Activated T-helper 17 cell treated with anti-CD3 and anti-CD28 coated beads, Interleukin-2, amount 50 U/mL, for 72 hours (primary cell): ENCODE measurements at regions not wholly inside any gene's neighbourhood (a gene's known extent, or its start where the extent isn't known, plus 50 kb on each side); places are given as distances from the start of the nearest gene placed in this dataset.

Experiments used
- ATAC-seq: fragments of 150-1000 bp; cut with Tn5 transposase; replicated peaks from 2 replicates; pipeline ENCODE4 v1.10.0; 2021; ENCODE audit warnings: mild to moderate bottlenecking, moderate library complexity
- H3K27ac Mint-ChIP-seq: one replicate; pipeline ENCODE4 v1.8.0; 2022; ENCODE audit warnings: mixed read lengths
- H3K27me3 Mint-ChIP-seq: one replicate; pipeline ENCODE4 v1.8.0; 2022; ENCODE audit warnings: mixed read lengths
- H3K36me3 Mint-ChIP-seq: one replicate; pipeline ENCODE4 v1.8.0; 2022; ENCODE audit warnings: low read depth, mild to moderate bottlenecking, mixed read lengths
- H3K4me1 Mint-ChIP-seq: one replicate; pipeline ENCODE4 v1.8.0; 2022; ENCODE audit warnings: mixed read lengths
- H3K4me3 Mint-ChIP-seq: one replicate; pipeline ENCODE4 v1.8.0; 2022; ENCODE audit warnings: mild to moderate bottlenecking, mixed read lengths
- H3K9me3 Mint-ChIP-seq: one replicate; pipeline ENCODE4 v1.8.0; 2022; ENCODE audit warnings: mixed read lengths

DNA sequence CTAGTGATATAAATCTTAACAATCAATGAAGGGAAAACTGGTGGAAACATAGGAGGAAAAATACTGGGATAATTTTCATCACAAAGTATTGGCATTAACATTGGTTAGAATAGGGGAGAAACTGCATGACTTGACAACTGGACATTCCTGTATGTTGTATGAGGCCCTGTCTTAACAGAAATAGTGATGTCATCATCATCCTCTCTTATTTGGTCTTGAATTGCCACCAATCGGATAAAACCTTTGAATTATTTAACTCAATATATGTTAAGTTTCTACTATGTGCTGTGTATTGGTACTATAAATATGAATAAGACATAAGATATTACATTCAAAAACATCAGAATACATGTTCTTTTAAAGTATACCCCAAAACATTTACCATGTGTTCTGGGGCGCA, 130.1 kb upstream of the CCDC54 start:
- ATAC-seq, result no peak
- H3K4me1 Mint-ChIP-seq, result no peaks in the 10 kb centered on the region
- no peak overlapping the region for H3K4me3 Mint-ChIP-seq
- H3K9me3 Mint-ChIP-seq, result no peaks in the 10 kb centered on the region
- no peak overlapping the region for H3K27ac Mint-ChIP-seq
- no peaks in the 10 kb centered on the region for H3K27me3 Mint-ChIP-seq
- no peaks in the 10 kb centered on the region for H3K36me3 Mint-ChIP-seq

DNA sequence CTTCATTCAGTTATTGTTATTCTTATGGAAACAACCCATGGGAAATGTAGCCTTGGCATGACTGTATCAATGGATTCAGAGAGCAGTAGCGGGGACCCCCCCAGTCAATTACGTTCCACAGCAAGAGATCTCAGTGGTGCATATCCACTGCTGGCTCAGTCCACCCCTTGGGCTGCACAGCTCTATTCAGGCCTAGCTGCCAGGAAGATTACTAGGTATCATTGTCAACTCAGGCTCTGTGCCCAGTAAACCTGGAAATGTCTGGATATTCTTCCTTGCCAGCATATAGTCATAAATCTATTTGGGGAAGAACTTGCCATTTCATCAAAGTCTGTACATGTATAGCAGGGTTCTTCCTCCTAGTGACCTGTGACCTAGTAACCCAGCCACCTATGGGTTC, 128.1 kb upstream of the CCDC54 start:
- Mint-ChIP-seq H3K36me3 (no peaks in the 10 kb centered on the region), H3K4me1 (no peaks in the 10 kb centered on the region), H3K9me3 (no peaks in the 10 kb centered on the region), H3K4me3 (no peak overlapping the region), H3K27ac (no peak overlapping the region), H3K27me3 (peaks cover 3% of the 10 kb centered on the region)
- no peak for ATAC-seq

DNA sequence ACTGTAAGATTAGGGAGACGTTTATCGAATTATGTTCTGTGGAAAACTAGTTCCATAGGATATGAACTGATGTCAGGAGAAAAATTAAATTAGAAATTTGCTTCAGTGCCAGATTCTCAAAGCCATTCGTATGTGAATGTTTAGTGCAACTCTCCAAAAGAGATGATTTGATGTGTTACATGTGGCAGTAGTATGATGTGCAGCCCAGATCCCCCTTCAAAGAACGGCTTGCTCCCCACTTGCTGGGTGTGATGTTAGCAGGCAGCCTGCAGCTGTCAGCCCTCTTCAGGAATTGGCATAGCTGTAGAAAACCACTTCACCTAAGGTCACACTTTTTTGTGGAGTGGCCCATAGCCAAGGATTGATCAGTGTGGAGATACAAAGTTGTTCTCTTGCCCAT, 127.0 kb upstream of the CCDC54 start:
- Mint-ChIP-seq H3K27me3 (peaks cover 7% of the 10 kb centered on the region), H3K9me3 (no peaks in the 10 kb centered on the region), H3K36me3 (no peaks in the 10 kb centered on the region), H3K4me1 (no peaks in the 10 kb centered on the region), H3K27ac (no peak overlapping the region), H3K4me3 (no peak overlapping the region)
- ATAC-seq, result no peak

DNA sequence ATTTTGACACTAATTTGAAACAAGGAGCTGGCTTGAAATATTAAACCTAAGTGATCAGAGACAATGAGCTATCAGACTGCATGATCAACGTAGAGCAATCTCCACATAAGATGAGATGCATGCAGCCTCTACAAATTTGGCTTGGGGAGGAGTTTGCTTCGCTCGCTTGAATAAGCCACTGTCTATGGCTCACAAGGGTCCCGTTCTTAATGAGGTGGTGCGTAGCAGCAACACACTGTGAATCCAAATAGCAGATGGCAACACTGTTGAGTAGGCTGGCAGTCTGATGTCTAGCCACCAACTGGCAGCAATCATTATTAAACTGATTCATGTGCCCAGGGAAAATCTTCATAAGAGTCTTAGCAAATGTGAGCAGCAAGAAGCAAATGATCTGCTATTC, 125.4 kb upstream of the CCDC54 start:
- H3K27me3 Mint-ChIP-seq, result peaks cover 7% of the 10 kb centered on the region

DNA sequence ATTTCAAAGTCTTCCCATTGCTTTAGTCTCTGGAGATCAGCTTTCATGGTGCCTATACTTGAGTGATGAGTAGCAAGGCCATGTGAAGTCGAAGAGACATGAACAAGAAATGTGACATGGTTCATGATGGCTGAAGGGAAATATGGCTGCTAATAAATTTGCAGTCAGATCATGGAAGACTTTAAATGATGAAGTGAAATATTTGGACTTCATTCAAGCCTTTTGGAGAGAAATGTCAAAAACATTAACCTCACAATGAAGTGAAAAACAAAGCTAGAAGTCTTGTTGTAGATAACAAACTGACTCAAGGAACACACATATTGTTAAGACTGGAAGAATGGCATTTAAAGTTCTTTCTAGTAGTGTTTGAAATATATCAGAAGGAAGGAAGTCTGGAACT, 120.3 kb upstream of the CCDC54 start:
- H3K27me3 Mint-ChIP-seq, result peaks cover 18% of the 10 kb centered on the region
- H3K27ac Mint-ChIP-seq, result no peak overlapping the region

More for the DNA sequence above, 125.4 kb upstream of the CCDC54 start:
- no peaks in the 10 kb centered on the region for H3K9me3 Mint-ChIP-seq
- H3K36me3 Mint-ChIP-seq, result no peaks in the 10 kb centered on the region
- no peak for ATAC-seq
- no peak overlapping the region for H3K4me3 Mint-ChIP-seq
- H3K27ac Mint-ChIP-seq, result no peak overlapping the region
- H3K4me1 Mint-ChIP-seq, result no peaks in the 10 kb centered on the region

DNA sequence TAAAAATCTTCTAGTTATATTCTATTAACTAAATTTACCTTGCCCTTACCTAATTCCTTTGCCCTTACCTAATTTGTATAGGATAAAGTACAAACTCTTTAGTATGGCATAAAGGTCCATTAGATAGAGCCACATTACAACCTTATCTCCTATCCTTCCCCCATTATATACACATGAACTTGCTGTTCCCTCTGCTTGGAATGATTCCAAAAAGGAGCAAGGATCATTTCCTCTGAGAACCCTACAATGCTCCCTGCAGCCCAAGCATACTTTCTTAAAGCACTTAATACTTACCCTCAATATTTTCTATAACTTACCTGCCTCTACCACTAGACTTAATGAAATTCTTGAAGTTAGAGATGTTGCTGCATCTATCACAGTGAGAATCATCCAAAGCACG, 118.9 kb upstream of the CCDC54 start:
- H3K27me3 Mint-ChIP-seq, result peaks cover 18% of the 10 kb centered on the region
- no peaks in the 10 kb centered on the region for H3K36me3 Mint-ChIP-seq
- no peak overlapping the region for H3K27ac Mint-ChIP-seq
- ATAC-seq, result no peak
- no peaks in the 10 kb centered on the region for H3K4me1 Mint-ChIP-seq
- no peaks in the 10 kb centered on the region for H3K9me3 Mint-ChIP-seq
- no peak overlapping the region for H3K4me3 Mint-ChIP-seq

More for the DNA sequence above, 120.3 kb upstream of the CCDC54 start:
- no peaks in the 10 kb centered on the region for H3K9me3 Mint-ChIP-seq
- ATAC-seq, result no peak
- H3K4me1 Mint-ChIP-seq, result no peaks in the 10 kb centered on the region
- no peak overlapping the region for H3K4me3 Mint-ChIP-seq
- no peaks in the 10 kb centered on the region for H3K36me3 Mint-ChIP-seq

DNA sequence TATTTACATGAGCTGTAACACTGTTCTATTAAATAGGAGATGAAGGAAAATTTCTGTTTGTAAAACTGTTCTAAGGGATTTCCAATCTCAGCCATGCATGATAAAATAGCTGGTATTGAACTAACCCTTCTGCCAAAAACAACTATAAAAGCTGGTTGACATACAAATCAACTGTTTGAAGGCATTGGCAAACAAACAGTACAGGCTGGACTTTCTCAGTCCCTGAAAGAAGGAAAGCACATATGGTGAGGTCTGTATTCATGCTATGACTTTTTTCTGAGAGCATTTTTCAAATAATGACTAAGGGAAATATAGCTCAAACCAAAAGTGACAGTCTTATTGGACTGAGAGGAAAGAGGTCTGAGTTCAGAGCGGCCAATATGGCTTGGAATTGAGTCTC, 117.0 kb upstream of the CCDC54 start:
- Mint-ChIP-seq H3K9me3 (no peaks in the 10 kb centered on the region), H3K27ac (no peak overlapping the region), H3K4me1 (no peaks in the 10 kb centered on the region), H3K4me3 (no peak overlapping the region), H3K27me3 (peaks cover 11% of the 10 kb centered on the region), H3K36me3 (no peaks in the 10 kb centered on the region)
- ATAC-seq, result no peak

DNA sequence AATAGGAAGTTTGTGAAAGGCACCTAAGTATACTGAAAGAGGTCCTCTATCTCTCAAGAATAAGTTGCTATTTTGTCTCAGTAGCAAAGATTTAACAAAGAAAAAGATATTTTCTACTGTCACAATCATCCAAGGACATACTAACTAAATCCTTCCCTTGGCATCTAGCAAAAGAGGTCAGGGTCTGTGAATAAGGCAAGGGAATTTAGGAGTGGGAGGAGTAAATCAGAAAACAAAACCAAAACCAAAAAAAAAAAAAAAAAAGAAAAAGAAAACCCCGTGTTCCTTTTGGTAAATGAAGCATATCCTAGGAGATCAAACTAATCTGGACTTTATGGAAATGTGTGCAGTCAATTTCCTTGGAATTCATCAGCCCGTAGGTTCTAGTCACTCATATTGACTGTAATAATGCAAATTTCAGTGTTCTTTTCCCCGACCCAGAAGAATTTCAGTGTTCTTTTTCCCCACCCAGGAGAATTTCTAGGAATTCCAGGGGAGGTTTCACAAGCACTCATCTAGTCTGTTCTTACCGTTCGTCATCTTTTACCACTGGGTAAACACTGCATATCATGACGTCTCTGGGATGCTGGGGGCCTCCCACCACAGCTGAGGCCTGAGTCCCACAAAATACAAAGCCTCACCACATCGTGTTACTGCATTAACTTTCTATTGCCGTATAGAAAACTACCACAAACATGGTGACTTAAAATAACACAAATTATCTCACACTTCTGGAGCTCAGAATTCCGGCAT, 113.8 kb upstream of the CCDC54 start:
- Mint-ChIP-seq H3K27ac (no peak overlapping the region), H3K36me3 (no peaks in the 10 kb centered on the region), H3K9me3 (no peaks in the 10 kb centered on the region), H3K4me3 (peak overlapping the region; percentile 48), H3K4me1 (no peaks in the 10 kb centered on the region), H3K27me3 (peaks cover 6% of the 10 kb centered on the region)
- no peak for ATAC-seq

DNA sequence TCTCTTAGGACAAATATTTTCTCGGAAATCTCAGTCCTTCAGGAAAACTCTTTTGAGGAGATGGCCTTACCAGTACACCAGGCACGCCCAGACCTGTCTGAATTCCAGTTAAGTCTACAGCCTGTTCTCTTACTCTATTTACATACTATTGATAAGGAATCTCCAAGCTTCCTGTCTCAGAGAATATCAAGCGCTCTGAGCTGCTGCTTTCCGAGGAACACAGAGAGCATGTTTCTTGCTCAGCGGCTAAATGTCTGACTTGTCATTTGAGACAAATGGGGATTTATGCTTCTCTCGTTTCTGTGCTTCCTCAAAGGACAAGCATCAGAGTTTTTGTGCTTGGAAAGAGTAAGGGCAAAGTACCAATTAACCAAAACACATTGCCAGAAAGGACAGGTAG, 112.4 kb upstream of the CCDC54 start:
- H3K4me1 Mint-ChIP-seq, result no peaks in the 10 kb centered on the region
- H3K27me3 Mint-ChIP-seq, result no peaks in the 10 kb centered on the region
- no peaks in the 10 kb centered on the region for H3K36me3 Mint-ChIP-seq
- ATAC-seq, result no peak
- no peaks in the 10 kb centered on the region for H3K9me3 Mint-ChIP-seq
- H3K4me3 Mint-ChIP-seq, result no peak overlapping the region
- H3K27ac Mint-ChIP-seq, result no peak overlapping the region

DNA sequence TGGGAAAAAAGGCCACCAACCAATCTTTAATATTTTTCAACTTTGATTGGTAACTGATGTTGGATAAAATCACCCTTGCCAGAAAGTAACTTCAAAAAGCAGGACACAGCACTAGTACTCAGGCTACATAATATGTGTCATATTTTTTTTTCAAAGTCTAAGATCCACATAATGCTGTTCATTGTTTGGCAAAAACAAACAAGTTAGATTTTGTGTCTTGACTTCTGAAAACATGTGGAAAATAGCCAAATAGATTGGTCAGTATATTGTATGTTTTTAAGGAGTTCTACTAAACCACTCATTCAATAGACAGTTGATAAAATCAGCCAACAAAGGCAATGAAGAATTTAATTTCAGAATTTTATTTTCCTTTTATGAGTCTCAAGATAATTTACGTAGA, 111.7 kb upstream of the CCDC54 start:
- Mint-ChIP-seq H3K36me3 (no peaks in the 10 kb centered on the region), H3K27ac (no peak overlapping the region), H3K27me3 (no peaks in the 10 kb centered on the region), H3K4me3 (no peak overlapping the region), H3K4me1 (no peaks in the 10 kb centered on the region), H3K9me3 (no peaks in the 10 kb centered on the region)
- no peak for ATAC-seq

DNA sequence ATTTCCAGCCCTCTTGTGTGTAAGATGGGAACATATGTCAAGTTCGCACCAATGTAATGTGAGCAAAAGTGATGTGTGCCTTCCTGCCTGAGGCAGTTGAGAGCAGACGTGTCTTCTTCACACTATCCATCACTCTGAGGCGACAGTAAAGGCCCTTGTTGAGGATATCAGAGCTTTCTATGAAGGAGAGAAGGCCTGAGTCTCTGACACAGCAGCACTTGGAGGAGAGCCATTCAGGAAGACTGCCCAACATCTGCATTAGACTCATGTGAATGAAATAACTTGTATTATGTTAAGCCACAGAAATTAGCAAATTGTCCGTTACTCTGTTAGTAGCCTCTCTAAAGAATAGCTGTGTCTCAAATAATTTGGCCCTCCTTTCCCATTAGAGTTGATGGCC, 108.8 kb upstream of the CCDC54 start:
- Mint-ChIP-seq H3K4me1 (no peaks in the 10 kb centered on the region), H3K36me3 (no peaks in the 10 kb centered on the region), H3K27me3 (no peaks in the 10 kb centered on the region), H3K4me3 (no peak overlapping the region), H3K27ac (no peak overlapping the region), H3K9me3 (no peaks in the 10 kb centered on the region)
- ATAC-seq, result no peak

DNA sequence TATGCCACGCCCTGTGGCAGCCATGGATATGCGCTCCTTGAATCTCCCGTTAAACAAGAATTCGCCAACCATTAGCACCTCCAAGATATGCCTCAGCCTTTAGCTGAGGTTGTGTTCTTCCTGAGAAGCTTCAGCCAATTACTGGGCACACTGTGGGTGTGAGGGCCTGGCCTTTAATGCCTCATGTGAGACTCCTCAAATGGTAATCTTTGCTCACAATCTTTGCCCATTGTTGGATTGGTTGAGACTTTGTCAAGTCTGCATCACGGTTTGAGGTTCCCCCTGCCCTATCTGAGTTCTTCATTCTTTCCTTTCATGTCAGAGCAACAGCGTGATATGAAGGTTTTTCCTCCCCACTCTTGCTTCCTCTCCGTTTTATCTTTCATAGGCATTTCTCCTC, 108.1 kb upstream of the CCDC54 start:
- Mint-ChIP-seq H3K4me3 (no peak overlapping the region), H3K27ac (no peak overlapping the region), H3K27me3 (no peaks in the 10 kb centered on the region), H3K9me3 (no peaks in the 10 kb centered on the region), H3K36me3 (no peaks in the 10 kb centered on the region), H3K4me1 (no peaks in the 10 kb centered on the region)
- ATAC-seq, result no peak

DNA sequence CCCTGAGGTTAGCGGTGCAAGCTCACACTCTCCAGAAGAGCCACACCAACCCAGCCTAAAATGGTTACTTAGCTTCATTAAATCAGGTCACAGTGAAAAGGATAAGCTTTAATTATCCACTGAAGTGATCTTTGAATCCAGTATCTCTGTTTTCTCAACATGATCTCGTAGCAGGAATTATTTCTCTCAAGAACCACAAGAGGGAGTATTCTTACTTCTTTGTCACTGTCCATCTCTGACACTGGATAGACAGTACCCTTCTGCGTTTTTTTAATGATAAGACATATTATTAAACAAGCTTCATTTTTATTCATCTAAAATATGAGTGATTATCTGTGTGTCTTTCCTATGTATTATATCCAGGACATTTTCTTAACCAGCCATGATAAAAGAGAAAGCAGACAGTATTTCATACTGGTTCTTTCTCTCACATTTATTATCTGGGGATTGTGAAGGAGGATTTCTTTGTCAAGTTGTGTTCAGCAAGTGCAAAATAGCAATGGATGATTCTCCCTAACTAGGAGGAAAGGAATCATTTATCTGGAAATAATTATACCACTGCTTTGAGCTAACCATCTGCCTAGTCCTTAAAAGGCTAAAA, 105.4 kb upstream of the CCDC54 start:
- H3K4me1 Mint-ChIP-seq, result no peaks in the 10 kb centered on the region
- ATAC-seq, result no peak
- no peaks in the 10 kb centered on the region for H3K9me3 Mint-ChIP-seq
- H3K27ac Mint-ChIP-seq, result no peak overlapping the region
- H3K4me3 Mint-ChIP-seq, result no peak overlapping the region
- peaks cover 11% of the 10 kb centered on the region for H3K27me3 Mint-ChIP-seq
- no peaks in the 10 kb centered on the region for H3K36me3 Mint-ChIP-seq

DNA sequence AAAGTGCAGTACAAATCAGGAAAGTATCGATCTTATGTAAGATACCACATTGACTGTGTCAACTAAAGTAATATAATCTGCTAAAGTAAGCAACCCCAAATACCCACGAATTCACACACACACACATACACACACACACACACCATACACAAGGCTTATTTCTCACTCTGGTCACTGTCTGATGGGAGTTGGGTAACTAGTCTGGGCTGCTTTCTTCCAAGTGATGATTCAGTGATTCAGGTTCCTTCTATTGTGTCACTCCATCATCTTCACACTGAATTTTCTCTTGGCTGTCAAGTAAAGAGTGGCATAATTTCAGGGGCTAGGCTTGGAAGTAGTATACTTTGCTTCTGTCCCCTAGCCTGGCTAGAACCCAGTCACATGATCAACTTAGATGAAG, 104.8 kb upstream of the CCDC54 start:
- H3K27me3 Mint-ChIP-seq, result peaks cover 17% of the 10 kb centered on the region
- H3K9me3 Mint-ChIP-seq, result no peaks in the 10 kb centered on the region
- H3K27ac Mint-ChIP-seq, result no peak overlapping the region
- ATAC-seq, result no peak
- H3K4me3 Mint-ChIP-seq, result no peak overlapping the region
- no peaks in the 10 kb centered on the region for H3K4me1 Mint-ChIP-seq
- H3K36me3 Mint-ChIP-seq, result no peaks in the 10 kb centered on the region

DNA sequence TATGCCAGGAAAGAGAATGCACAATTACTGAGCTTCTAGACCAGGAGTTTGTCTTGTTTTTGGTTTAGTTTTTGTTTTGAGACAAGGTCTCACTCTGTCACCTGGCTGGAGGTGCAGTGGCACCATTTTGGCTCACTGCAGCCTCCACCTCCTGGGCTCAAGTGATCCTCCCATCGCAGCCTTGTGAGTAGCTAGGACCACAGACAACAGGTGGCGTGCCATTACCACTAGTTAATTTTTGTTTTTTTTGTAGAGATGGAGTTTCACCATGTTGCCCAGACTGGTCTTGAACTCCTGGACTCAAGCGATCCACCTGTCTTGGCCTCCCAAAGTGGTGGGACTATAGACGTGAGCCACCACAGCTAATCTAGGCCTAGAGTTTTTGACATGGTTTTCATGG, 104.4 kb upstream of the CCDC54 start:
- peaks cover 17% of the 10 kb centered on the region for H3K27me3 Mint-ChIP-seq
- H3K9me3 Mint-ChIP-seq, result no peaks in the 10 kb centered on the region
- ATAC-seq, result no peak
- H3K4me3 Mint-ChIP-seq, result no peak overlapping the region
- H3K4me1 Mint-ChIP-seq, result no peaks in the 10 kb centered on the region
- H3K36me3 Mint-ChIP-seq, result no peaks in the 10 kb centered on the region
- H3K27ac Mint-ChIP-seq, result no peak overlapping the region
